ENCODE measurements at regions not wholly inside any gene's neighbourhood (a gene's known extent, or its start where the extent isn't known, plus 50 kb on each side); places are given as distances from the start of the nearest gene placed in this dataset.

GRCh38 chr18:45467945-45468344 lies 147.3 kb upstream of the SLC14A2 start:
- TF ChIP-seq POLR2A (IDR thresholded peaks at IDR 0.05) (no peak), CTCF (IDR thresholded peaks at IDR 0.05) (no peak)
- Histone ChIP-seq H3K4me3 (no peak overlapping the region), H3K36me3 (no peaks in the 10 kb centered on the region), H3K4me1 (no peaks in the 10 kb centered on the region), H3K9me3 (no peaks in the 10 kb centered on the region), H3K27me3 (no peaks in the 10 kb centered on the region), H3K27ac (no peak overlapping the region)
- intact Hi-C loops (cut with DNase I): no loop called here
- DNase-seq (no peak), ATAC-seq (no peak)
- WGBS (ENCODE audit: insufficient coverage, low coverage, low lambda C conversion rate, missing lambda C conversion rate): 38% methylated on average over 1 of the region's 2 CpGs

- no peak overlapping the region for H3K4me3 ChIP-seq
- H3K27me3 ChIP-seq: no peaks in the 10 kb centered on the region
- 92% methylated on average over 3 of the region's 3 CpGs for WGBS (ENCODE audit: insufficient coverage, low coverage, low lambda C conversion rate, missing lambda C conversion rate)
- intact Hi-C loops (cut with DNase I): no loop called here
- ATAC-seq (no peak), DNase-seq (no peak)
- no peak overlapping the region for H3K27ac ChIP-seq
- H3K36me3 ChIP-seq: no peaks in the 10 kb centered on the region
- TF ChIP-seq POLR2A (IDR thresholded peaks at IDR 0.05) (no peak), CTCF (IDR thresholded peaks at IDR 0.05) (no peak)
- no peaks in the 10 kb centered on the region for H3K4me1 ChIP-seq
- no peaks in the 10 kb centered on the region for H3K9me3 ChIP-seq
Observed at GRCh38 chr18:45478889-45479288, 136.4 kb upstream of the SLC14A2 start.

- Histone ChIP-seq H3K9me3 (no peaks in the 10 kb centered on the region), H3K4me3 (no peak overlapping the region), H3K4me1 (no peaks in the 10 kb centered on the region), H3K27me3 (no peaks in the 10 kb centered on the region), H3K36me3 (no peaks in the 10 kb centered on the region), H3K27ac (no peak overlapping the region)
- intact Hi-C loops (cut with DNase I): no loop called here
- ATAC-seq (no peak), DNase-seq (no peak)
- TF ChIP-seq POLR2A (IDR thresholded peaks at IDR 0.05): no peak
- no peak for TF ChIP-seq CTCF (IDR thresholded peaks at IDR 0.05)
- WGBS (ENCODE audit: insufficient coverage, low coverage, low lambda C conversion rate, missing lambda C conversion rate): 18% methylated on average over 1 of the region's 1 CpG
Observed at GRCh38 chr18:45480219-45481015, 134.9 kb upstream of the SLC14A2 start.

GRCh38 chr18:45481821-45482220 lies 133.5 kb upstream of the SLC14A2 start:
- whole genome bisulfite sequencing (ENCODE audit: insufficient coverage, low coverage, low lambda C conversion rate, missing lambda C conversion rate): 25% methylated on average over 2 of the region's 2 CpGs

More at GRCh38 chr18:45481821-45482220, 133.5 kb upstream of the SLC14A2 start:
- H3K27me3 ChIP-seq: no peaks in the 10 kb centered on the region
- no peak for TF ChIP-seq CTCF (IDR thresholded peaks at IDR 0.05)
- no peak for TF ChIP-seq POLR2A (IDR thresholded peaks at IDR 0.05)
- no peaks in the 10 kb centered on the region for H3K4me1 ChIP-seq
- H3K27ac ChIP-seq: no peak overlapping the region
- DNase-seq (no peak), ATAC-seq (no peak)
- intact Hi-C loops (cut with DNase I): no loop called here
- H3K36me3 ChIP-seq: no peaks in the 10 kb centered on the region
- H3K9me3 ChIP-seq: no peaks in the 10 kb centered on the region
- H3K4me3 ChIP-seq: no peak overlapping the region

Measured in right lobe of liver (tissue), 6 donors.